ENCODE measurements at regions not wholly inside any gene's neighbourhood (a gene's known extent, or its start where the extent isn't known, plus 50 kb on each side); places are given as distances from the start of the nearest gene placed in this dataset.

- TF ChIP-seq CTCF (IDR thresholded peaks at IDR 0.05; ENCODE audit: insufficient read depth, low read depth, low read length) (no peak), EZH2 (IDR thresholded peaks at IDR 0.05; ENCODE audit: insufficient read depth, low read length) (no peak)
Observed at GRCh38 chr5:110956280-110956912, 115.1 kb upstream of the TSLP start.

Measured in astrocyte (in vitro differentiated cells and primary cell).